GM18517 (cell line): ENCODE measurements at regions not wholly inside any gene's neighbourhood (a gene's known extent, or its start where the extent isn't known, plus 50 kb on each side); places are given as distances from the start of the nearest gene placed in this dataset.
A peak's percentile ranks its signal among the peaks of the same experiment; 100 is the strongest.
"Not testable (repeated sequence)": the region's sequence is repeated elsewhere in the genome, so short reads cannot be mapped to it uniquely, and the experiment has no call there.

Experiments used
- ATAC-seq: cut with Tn5 transposase; IDR thresholded peaks from one replicate; pipeline ENCODE4 v1.9.1; 2021; ENCODE audit warnings: mild to moderate bottlenecking, moderate library complexity; ENCODE audit not compliant: unreplicated experiment

DNA sequence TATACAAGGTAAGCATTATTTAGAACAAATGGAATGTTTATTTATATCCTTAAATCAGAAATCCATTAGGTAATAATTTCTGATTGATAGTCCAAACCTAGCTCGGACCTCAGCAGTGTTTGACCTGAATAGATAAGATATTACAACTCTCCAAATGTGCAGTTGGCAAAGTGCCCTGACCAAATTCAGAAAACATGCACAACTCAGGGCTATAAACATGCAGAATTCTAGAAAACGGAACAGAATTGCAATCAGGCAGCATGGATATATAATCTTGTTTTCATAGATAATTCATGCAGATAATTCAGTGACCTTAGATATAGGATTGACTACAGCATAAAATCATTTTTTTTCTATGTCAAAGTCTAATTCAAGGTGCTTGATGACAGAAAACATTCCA is 626.6 kb upstream of the CITED2 start:
- no peak for ATAC-seq

DNA sequence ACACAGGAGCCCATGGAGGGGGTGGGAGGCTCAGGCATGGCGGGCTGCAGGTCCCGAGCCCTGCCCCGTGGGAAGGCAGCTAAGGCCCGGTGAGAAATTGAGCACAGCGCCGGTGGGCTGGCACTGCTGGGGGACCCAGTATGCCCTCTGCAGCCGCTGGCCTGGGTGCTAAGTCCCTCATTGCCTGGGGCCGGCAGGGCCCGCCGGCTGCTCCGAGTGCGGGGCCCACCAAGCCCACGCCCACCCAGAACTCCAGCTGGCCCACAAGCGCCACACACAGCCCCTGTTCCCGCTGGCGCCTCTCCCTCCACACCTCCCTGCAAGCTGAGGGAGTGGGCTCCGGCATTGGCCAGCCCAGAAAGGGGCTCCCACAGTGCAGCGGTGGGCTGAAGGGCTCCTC is 625.2 kb upstream of the CITED2 start:
- ATAC-seq, result not testable (repeated sequence)

DNA sequence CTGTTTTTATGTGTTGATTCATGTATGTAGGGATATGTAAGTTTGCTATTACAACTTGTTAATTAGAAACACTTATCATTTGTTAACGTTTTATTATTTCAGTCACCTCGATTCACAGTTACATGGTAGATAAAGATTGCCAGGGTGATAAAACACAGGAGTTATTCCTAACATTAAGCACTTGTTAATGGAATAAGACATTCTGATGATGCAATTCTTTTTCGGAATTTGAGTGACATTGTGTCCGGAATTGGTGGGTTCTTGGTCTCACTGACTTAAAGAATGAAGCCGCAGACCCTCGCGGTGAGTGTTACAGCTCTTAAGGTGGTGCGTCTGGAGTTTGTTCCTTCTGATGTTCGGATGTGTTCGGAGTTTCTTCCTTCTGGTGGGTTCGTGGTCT is 624.0 kb upstream of the CITED2 start:
- ATAC-seq, result not testable (repeated sequence)

DNA sequence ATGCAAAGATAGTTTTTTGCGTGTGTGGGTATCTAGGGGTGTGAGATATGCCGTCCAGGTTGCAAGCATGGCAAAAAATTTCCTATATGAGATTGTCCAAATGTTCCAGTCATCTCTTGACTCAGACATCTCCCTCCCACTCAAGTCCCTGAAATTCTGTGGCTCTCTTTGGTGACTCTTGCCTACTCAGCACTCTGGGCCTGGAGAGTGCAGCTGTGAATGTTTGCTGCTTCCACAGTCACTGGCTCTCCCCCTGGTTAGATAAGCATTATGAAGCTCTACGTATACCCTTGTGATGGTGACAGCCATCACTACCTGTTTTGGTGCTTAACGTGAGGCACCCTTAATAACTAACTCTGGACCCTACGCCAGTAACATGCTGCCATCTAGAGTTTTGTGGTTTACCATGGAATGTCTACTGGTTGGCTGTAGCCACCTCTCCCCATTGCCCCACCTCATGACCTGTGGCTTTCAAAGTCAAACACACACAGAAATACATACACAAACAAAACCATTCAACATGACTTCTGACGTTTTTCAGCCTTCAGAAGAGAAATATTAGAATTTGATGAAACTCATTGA is 621.9 kb upstream of the CITED2 start:
- peak; percentile 87 for ATAC-seq

GRCh38 chr6:139994998-139995397 is 620.5 kb upstream of the CITED2 start:
- no peak for ATAC-seq

DNA sequence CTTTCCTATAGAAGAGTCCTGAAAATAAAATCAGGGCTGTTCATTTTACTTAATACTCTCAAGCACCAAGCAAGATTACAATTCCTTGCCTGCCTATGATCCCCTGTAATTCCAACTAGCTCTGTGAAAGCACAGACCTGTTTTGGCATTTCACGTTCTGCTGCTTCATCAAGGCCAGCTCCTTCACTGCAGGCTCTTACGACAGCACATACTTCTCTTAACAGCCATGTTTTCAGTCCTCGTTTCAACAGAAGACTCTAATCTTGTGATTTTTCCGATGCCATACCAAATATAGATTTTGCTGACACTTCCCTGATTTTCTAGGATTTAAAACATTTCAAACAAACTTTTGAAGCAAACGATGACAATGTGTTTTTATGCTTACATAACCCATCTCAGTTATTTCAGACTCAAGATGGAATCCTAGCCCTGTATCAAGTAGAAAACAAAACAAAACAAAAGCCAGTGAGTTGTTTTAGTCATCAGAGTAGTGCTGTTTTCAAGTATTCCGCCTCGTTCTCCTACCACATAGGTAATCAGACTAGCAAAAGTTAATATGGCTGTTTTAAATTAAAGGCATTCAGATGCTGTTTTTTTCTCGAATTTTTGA is 616.5 kb upstream of the CITED2 start:
- ATAC-seq, result no peak

- ATAC-seq, result no peak
Observed at GRCh38 chr6:139990026-139990686, 615.7 kb upstream of the CITED2 start.

- ATAC-seq, result no peak
Observed at GRCh38 chr6:139988685-139989084, 614.2 kb upstream of the CITED2 start.

- no peak for ATAC-seq
Observed at GRCh38 chr6:139987091-139987490, 612.6 kb upstream of the CITED2 start.

DNA sequence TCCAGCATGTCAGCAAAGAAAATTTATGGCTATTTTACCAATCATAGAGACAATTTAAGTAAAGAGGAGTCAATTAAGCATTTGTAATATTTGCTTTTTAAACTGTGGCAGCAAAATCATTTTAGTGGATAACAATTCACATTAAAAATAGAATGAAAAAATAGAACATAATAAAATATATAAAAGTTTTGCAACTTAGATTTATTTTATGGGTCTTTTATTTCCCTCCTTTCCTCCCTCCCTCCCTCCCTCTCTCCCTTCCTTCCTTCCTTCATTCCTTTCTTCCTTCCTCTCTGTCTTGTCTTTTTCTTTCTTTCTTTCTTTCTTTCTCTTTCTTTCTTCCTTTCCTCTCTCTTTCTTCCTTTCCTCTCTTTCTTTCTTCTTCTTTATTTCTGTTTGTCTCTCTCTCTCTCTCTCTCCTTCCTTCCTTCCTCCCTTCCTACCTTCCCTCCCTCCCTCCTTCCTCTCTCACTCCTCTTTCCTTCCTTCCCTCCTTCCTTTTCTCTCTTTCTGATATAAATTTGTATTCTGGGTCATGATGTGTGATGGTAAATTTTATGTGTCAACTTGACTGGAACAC is 610.9 kb upstream of the CITED2 start:
- no peak for ATAC-seq

GRCh38 chr6:139984317-139984716 is 609.9 kb upstream of the CITED2 start:
- ATAC-seq, result no peak

- no peak for ATAC-seq
Observed at GRCh38 chr6:139983555-139984276, 609.3 kb upstream of the CITED2 start.

DNA sequence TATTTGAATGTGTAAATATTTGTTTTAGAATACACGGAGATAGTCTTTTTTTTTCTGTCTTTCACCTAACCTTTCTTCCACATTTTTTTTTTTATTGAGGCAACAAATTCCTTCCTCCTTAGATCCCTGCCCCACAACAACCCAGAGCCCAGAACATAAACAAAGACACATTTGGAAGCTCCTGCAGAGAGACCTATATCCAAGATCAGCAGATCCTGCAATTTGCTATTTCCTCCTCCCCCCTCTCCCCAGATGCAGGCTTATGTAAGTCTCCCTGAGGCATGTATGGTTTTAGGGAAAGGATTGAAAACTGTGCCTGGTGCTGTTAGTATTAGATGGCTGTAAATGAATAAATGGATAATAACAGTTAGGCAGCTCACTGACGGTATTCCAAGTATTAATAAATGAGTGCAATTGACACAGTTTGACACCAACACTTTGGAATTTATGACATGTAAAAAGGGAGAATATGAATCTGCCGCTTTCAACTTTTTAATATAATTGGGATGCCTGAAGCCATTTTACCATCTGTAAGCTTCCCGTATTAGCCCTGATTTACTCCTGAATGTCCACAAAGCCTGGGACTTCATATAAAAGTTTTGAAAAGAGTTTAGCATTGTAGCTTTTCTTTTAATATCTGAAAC is 608.3 kb upstream of the CITED2 start:
- no peak for ATAC-seq

DNA sequence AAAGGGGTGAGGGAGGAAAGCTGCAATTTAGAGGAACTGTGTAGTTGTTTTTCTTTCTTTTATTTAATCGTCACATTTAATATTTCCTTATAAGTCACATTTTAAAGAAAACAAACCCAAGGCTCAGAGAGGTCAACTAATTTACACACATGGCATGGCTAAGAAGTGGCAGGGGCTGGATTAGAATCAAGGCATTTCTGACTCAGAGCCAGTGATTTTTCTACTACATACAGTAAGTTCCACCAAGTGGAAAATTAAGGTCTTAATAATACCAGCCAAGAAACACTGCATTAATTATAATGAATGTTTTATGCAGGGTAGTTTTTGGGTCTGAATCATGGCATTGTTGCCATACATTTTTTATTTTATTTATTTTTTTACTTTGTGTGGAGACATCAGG is 607.7 kb upstream of the CITED2 start:
- no peak for ATAC-seq

DNA sequence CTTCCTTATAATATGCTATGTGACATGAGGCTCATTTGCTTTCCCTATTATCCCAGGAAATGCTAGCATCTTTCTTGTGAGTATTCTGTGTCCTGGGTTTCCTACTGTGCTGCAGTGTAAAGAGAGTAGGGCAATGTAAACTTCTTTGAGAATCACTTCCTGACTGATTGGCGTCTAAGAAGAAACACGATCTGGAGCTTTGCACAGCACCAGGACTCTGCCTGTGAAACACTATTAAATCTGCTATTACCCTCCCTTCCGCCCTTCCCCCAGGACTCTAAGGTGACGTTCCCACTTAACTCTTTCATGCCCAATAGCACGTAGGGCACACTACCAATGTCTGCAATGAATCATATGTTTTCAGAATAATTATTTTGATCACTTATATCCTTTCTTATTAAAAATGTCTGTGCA is 607.3 kb upstream of the CITED2 start:
- no peak for ATAC-seq

DNA sequence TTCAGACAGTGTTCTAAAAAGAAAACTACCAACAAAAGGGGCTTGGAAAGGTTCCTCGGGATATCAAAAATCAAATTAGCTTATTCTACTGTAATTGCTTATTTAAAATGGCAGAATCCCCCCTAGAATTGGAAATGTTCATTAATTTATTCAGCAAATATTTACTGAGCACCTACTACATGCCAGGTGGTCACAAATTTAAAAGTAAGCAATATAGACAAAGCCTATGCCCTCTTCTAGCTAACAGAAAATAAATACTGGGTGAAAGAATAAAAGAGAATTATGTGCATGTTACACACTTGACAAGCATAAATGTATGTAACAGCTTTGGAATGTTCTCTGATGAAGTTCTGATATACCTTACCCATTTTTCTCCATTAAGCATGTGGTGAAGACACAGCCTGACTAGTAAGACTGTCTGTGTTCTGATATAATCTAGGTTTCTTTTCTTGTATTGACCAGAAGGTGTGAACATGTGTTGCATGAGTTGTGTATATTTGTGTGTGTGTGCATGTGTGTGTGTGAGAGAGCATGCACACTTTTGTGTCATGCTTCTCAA is 606.7 kb upstream of the CITED2 start:
- ATAC-seq, result no peak

DNA sequence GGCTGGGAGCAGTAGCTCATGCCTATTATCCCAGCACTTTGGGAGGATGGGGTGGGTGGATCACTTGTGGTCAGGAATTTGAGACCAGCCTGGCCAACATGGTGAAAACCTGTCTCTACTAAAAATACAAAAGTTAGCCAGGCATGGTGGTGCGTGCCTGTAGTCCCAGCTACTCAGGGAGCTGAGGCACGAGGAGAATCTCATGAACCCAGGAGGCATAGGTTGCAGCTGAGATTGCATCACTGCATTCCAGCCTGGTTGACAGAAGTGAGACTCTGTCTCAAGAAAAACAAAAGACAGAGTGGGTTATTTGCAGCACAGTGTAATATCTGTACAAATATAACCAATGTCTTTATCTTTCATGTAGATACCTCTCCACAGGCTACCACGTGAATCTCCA is 606.2 kb upstream of the CITED2 start:
- ATAC-seq, result not testable (repeated sequence)

GRCh38 chr6:139979021-139979725 is 604.7 kb upstream of the CITED2 start:
- no peak for ATAC-seq

GRCh38 chr6:139977887-139978332 is 603.5 kb upstream of the CITED2 start:
- no peak for ATAC-seq
